ENCODE measurements at regions not wholly inside any gene's neighbourhood (a gene's known extent, or its start where the extent isn't known, plus 50 kb on each side); places are given as distances from the start of the nearest gene placed in this dataset.

DNA sequence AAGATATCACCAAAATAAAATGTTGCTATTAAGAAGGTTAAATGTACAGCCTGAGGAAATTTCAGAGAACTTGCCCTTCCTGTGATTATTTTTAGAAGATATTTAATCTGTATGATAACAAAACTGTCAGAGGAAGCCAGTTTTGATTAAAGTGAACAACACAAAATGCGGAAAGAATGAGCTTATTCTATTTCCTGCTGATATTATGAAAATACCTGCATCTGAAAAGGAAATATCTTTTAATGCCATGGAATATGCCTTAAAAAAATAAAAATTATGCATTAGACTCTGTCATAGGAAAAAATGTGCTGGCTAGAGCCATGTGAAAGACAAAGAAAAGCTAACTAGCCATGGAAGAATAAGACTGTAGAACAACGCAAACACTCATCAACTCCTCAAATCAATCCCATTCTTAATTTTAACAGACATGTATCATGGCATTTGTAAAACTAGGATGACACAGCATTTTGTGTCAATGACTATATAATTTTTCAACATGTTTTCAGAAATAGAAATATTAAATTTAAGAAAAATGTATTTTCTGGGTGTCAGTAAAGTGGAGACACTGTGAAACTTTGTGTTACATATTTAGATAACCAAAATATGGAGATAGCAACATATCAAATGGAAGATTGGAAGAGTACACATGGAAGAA lies 1768.2 kb downstream of the SUCLG1 start:
- no peak for DNase-seq (ENCODE audit: low spot score)

DNA sequence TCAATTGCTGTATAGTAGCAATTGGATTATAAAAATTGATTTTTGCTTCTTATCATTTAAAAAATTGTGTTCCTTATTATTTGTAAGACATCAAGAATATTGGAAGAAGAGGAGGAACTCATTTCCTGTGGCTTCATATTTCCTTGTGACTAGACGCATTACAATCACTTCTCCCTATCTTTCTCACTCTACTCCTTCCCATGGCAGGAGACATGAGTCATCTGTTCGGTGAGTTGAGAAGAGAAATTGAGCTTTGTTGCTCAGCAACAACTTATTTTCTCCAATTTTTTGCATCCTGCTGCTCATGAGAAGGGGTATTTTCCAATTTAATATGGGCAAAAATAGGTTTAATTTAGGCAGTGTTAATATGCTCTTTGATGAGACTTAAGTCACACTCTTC lies 1783.9 kb downstream of the SUCLG1 start:
- no peak for DNase-seq (ENCODE audit: low spot score)

DNA sequence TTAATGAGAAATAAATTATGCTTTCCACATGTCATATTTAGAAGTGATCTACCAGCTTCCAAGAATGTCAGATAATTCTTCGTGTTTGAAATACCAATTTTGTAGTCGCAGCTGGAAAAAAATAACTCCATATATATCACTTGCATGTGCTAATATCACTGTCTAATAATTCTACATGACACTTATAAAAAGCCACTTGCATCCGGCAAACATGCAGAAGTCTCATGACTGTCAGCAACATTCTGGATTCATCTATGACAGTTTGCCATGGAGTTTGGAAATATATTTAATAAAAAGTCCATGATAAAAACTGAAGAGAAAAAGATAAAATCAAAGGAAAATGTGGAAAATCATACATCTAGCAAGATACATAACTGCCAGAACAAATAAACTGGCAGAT lies 1784.4 kb downstream of the SUCLG1 start:
- no peak for DNase-seq (ENCODE audit: low spot score)

DNA sequence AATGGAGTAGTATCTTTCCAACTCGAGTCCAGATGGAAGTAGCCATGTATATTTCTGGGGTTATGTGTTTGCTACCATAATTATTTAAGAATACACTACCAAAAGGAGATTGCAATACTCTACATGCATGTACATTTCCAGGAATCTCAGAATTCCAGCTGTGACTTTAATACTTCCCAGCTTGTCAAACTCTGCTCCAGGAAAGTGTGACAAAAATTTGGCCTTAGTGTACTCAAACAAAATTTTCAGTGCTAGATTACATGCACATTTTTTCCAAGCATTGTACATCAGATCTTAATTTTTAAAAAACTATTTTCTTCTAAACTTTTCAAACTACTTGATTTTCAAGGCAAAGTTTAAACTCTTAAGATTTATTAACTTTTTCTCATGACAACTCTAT lies 1791.6 kb downstream of the SUCLG1 start:
- no peak for DNase-seq (ENCODE audit: low spot score)

DNA sequence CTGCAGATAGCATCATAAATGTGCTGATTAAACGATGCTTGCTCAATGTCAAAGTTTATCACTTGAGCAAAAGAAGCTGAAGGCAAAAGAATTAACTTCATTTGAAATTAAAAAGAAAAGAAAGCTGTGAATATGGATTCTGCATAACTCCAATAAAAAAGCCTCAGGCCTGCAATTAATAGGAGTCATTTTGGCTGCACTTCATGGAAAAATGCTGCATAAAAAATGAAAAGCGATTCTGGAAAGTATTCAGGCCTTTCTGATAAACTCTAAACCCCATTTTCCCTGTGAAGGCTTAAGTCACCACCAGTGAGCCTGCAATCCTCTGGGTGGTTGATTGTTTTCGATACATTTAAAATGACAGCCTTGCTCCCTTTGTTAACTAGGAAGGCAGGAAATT lies 1793.4 kb downstream of the SUCLG1 start:
- no peak for DNase-seq (ENCODE audit: low spot score)

DNA sequence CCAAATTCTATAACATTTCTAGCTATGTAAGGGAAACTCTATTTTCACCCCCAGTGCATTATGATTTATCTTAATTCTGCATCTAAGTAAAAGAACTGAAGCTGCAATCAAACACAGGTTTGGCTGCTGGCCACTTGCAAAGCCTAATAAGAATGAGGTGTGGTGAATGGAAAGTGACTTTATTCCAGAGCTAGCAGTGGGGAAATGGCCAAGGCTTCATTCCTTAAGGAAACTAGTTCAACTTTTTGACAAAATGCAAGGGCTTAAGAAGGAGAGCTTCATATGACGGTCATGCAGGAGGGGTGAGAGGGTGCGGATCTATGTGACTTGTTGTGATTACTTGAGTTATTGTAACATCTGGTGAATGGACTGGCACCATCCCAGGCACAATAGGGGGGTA lies 1802.0 kb downstream of the SUCLG1 start:
- no peak for DNase-seq (ENCODE audit: low spot score)

DNA sequence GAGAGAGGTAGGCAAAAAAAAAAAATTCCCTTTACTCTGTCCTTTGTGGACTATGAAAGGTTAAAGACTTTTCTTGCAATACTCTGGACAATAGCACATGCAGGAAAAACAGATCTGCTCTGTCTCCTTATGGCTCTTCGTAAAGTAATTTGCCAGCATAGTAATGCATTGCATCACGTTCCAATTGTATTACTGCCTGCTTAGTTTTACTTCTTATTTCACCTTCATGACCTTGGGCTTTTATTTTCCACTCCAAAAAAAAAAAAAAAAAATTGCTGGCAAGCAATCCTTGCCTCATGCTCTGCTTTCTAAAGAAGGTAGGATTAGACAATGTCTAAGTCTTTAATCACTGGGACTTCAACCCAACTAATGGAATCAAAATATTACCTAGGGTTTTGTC lies 1802.7 kb downstream of the SUCLG1 start:
- DNase-seq (ENCODE audit: low spot score), result no peak

DNA sequence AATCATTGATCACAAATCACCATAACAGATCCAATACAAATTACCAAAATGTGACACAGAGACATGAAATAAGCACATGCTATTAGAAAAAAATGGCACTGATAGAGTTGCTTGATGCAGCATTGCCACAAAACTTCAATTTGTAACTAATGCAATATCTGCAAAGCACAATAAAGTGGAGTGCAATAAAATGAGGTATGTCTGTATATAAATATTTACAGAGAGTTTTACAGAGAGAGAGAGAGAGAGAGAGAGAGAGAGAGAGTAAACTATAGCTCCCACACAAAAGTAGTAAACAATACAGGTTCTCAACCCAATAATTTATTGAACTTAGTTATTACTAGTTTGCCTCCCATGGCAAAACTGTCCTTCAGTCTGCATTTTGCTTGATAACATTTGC lies 1807.0 kb downstream of the SUCLG1 start:
- DNase-seq (ENCODE audit: low spot score), result no peak

DNA sequence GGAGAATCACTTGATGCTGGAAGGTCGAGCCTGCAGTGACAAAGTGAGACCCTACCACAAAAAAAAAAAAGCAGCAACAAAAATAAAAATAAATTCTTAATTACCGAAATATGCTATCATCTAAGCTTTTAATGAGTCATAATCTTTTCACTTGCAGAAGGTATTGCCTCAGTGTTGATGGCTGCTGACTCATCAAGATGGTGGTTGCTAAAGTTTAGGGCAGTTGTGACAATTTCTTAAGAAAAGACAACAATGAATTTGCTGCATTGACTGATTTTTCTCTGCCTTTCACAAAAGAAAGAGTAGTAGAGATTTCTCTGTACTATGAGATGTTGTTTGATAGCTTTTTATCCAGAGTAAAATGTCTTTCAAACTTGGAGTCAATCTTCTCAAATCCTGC lies 1809.0 kb downstream of the SUCLG1 start:
- DNase-seq (ENCODE audit: low spot score), result no peak

DNA sequence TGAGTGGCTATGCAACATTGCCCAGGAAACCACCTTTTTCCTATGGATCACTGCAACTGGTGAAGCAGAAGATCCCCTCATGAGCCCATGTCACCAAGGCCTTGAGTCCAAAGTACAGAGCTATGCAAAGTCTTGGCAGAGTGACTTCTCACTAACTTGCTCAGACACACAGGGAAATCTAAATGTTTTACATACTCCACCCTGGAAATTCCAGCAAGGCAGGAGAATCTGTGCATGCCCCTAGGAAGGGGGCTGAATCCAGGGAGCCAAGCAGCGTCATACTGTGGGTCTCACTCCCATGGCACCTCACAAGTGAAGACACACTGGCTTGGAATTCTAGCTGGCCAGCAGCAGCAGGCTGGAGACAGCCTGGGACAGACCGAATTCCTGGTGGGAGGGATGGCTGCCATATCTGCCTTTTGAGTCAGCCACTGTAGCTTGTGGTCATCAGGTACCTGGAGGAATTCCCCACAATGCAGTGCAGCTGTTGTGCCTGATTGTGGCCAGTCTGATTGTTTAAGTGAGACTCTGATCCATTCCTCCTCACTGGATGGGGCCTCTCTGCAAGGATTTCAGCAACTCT lies 1817.4 kb downstream of the SUCLG1 start:
- DNase-seq (ENCODE audit: low spot score), result no peak

DNA sequence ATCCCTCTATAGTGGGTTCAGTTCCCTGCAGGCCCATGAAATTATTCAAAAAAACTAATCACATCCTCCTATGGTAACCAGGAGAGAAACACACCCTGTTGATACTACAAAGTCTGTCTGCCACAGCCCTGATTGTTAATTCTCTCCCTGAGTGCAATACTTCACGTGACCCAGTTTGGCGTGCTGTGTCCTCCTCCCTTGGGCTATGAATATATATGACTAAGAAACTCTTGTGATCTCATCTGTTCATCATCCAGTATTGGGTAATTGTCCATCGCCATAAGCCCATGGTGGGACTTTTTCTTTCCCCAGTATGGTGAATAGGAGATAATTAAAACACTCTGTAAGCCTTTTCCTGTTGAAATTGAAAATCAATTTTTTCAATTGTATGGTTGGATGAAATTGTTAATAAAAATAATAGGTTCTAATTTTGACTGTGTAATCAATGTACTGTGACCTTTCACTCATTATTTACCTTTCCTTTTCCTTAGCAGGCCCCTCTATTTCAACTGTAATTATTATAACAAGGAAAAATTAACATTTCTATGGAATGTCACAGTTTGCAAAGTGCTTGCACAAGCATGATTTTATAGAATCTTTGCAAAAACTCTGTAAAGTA lies 1822.6 kb downstream of the SUCLG1 start:
- no peak for DNase-seq (ENCODE audit: low spot score)

DNA sequence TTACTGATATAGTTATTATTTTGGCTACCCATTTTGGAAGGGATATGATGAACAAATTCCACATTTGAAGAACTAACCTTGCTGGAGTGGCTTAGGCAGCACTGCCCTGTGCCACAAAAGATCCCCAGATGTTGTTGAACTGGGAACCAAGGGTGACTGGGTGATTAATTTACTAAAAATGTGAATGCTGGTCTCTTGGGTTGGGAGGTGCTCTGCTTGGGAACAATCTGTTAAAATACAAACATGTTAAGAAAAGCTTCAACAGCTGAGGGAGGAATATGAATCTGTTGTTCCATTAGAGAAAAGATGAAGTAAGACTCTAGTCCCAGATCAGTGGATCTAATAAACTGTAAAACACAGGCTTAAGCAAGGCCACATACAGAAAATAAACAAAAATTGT lies 1860.1 kb downstream of the SUCLG1 start:
- DNase-seq (ENCODE audit: low spot score), result no peak

DNA sequence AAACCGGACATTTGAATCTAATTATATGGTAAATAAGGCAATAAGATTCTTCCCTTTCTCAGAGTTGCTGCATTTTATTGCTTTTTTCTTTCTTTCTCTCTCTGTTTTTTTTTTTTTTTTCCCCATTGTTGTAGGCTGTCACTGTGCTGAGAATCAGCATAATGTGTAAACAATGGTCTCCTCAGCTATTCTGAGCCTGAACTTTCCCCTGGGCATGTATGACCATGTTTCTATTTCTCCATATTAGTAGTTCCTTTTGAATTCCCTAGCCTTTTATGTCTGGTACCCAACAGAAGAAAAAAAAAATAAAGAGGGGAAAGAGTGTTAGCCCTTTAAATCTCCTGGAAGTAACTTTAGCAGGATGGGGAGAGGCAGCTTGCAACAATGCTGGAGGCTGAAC lies 1862.5 kb downstream of the SUCLG1 start:
- no peak for DNase-seq (ENCODE audit: low spot score)

DNA sequence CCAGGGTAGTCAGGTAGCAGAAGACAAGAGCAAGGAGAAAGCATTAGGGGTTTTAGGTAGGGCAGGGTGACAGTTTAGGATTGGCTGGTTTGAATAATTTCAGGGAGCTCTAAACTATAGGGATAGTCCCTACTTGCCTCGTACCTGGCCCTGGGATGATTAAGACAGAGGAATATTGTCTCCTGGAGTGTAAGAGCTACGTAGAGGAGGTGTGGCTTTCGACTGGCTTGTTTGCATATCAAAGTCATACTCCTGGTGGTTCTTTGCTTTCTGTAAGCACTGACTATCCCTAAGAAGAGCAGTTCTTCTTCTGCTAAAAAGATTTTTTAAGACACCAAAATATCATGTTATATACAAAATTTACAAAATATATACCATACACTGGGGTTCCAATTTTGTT lies 1867.4 kb downstream of the SUCLG1 start:
- no peak for DNase-seq (ENCODE audit: low spot score)

DNA sequence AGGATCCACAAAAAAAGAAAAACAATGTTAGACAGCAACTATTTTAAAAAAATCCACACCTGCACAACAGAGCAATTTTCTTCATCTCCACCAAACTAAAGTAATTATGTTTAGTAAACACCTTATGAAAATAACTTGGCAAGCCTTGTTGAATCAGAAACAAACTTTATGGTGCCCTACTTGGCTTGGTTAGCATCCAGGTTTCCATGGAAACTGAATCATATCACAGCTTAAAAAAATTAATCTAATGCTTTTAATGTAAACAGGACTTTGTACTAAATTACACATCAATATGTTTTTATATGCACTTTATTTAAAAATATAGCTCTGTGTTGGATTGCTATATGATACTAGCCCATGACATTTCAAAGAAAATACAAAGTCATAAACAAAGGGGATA lies 1882.4 kb downstream of the SUCLG1 start:
- no peak for DNase-seq (ENCODE audit: low spot score)

DNA sequence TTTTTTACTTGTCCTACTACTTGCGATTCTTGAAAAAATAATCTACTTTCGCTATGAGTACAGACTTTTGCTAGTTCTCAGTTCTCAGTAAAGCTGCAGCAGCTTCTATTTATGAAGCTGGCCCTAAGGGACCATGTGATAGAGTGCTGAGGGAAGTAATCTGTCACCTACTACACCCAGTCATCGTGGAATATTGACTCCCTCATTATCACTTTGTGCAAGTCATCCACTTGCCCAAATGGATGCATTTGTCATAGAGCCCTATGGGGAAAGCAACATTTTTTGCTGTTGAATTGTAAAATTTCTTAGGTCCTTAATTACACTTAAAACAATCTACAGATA lies 1919.8 kb downstream of the SUCLG1 start:
- no peak for DNase-seq (ENCODE audit: low spot score)

DNA sequence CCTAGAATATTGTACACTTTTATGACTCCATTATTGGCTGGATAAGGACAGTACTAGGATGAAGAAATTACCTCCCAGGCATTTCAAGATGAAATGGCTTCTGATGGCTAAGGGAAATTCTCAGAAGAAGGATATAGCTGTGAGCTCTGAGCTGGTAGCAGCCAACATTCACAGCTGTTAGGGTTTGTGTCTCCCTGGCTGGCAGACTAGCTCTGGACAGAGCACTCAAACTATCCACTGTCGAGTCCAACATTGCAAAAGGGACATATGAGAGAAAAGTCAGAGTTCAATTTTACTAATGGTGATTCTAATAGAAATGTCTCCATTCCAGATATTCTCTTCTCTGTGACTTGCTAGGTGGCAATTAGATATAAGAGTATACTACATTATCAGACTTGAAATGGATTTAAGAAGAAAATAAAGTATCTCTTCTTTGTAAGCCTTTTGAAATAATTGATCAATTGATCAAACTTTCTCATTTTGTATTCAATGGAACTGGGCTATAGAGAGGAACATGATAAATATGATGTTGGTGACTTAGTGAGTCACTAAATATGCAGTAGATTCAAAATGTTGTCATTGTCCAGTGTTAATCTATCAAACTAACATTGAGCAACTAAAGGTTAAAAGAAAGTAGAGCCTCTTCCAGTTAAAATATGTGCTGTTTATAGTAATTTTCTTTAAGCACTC lies 1920.3 kb downstream of the SUCLG1 start:
- no peak for DNase-seq (ENCODE audit: low spot score)

DNA sequence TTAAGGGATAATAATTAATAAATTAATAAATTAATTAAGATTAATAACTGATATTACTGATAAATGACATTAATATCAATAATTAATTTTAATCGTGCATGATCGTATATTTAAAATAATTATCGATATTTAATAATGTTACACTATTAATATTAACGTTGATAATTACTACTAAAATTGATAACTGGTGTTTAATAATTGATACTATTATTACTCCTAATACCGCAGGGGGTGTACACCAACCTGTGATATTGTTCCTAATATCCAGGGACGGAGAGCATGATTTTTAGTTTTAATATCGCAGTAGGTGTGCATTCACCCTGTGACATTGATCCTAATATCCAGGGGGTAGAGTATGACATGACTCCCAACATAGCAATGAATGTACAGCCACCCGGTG lies 1930.8 kb downstream of the SUCLG1 start:
- DNase-seq (ENCODE audit: low spot score), result no peak

DNA sequence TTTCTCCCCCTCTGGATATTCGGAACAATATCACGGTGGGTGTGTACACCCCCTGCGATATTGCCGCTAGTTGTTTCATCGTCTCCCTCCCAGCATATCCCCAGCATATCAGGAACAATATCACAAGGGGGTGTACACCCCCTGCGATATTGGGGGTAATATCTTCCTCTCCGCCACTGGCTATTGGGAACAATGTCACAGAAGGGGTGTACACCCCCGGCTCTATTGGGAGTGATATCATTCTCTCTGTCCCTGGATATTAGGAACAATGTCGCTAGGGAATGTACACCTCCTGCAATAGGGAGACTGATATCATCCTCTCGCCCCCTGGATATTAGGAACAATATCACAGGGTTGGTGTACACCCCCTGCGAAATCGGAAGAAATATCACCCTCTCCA lies 1932.0 kb downstream of the SUCLG1 start:
- DNase-seq (ENCODE audit: low spot score), result no peak

DNA sequence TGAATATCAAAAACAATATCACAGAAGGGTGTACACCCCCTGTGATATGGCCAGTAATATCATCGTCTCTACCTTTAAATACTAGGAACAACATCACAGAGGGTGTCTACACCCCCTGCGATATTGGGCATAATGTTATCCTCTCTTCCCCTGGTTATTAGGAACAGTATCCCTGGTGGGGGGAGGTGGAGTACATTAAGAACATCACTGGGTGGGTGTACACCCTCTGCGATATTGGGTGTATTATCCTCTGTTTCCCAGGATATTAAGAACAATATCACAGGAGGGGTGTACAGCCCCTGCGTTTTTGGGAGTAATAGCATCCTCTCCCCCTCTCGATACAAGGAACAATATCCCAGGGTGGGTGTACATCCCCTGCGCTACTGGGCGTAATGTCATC lies 1932.8 kb downstream of the SUCLG1 start:
- DNase-seq (ENCODE audit: low spot score), result no peak

DNA sequence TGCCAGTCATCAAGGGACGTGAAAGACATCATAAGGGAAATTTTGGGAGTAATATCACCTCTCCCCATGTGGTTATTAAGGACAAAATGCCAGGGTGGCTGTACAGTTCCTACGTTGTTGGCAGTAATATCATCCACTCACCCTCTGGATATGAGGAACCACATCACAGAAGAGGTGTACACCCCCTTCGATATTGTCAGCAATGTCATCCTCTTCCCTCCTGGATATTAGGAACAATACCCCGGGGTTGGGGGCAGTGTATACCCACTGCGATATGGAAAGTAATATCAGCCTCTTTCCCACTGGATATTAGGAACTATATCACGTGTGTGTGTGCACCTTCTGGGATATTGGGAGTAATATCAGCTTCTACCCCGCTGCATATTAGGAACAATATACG lies 1933.3 kb downstream of the SUCLG1 start:
- no peak for DNase-seq (ENCODE audit: low spot score)

DNA sequence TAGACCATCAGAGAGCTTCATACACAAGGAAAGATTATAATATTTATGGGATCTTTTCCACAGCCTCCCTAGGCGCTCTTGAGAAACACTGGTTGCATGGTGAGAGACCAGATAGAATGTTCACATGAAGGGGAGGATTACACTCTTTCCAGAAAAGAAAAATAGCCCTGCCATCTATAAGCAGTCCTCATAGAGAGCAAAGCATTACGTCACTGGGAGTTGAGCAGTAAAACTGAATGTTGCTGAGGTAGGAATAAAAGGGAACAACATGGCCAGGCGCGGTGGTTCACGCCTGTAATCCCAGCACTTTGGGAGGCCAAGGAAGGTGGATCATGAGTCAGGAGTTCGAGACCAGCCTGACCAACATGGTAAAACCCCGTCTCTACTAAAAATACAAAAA lies 1934.3 kb downstream of the SUCLG1 start:
- DNase-seq (ENCODE audit: low spot score), result no peak

DNA sequence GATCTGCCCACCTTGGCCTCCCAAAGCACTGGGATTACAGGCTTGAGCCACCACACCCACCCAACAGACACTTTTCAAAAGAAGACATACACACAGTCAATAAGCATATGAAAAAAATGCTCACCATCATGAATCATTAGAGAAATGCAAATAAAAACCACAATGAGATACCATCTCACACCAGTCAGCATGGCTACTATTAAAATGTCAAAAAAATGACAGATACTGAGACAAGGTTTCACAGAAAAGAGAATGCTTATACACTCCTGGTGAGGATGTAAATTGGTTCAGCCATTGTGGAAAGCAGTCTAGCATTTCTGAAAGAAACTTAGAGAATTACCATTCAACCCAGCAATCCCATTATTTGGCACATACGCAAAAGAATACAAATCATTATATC lies 1947.2 kb downstream of the SUCLG1 start:
- no peak for DNase-seq (ENCODE audit: low spot score)

DNA sequence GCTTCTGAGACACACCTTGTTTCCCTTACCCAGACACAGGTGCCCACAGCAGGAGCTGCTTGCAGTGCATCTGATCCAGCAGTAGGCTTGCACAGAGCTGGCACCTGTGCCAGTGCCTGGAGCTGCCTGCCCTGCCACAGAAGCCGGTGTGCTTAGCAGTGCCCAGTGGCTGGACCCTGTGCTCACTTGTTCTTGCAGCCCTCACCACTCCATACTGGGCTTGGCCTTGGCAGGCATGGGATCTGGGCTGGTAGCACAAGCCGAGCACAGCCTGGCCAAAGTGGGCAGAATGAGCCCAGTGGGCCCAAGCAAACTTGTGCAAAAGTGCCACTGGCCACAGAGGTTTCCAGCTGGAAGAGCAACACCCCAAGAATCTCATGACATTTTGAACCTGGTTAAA lies 1950.4 kb downstream of the SUCLG1 start:
- DNase-seq (ENCODE audit: low spot score), result no peak

Measured in AG08396 (cell line).